Keratinocyte (primary cell): ENCODE measurements at regions not wholly inside any gene's neighbourhood (a gene's known extent, or its start where the extent isn't known, plus 50 kb on each side); places are given as distances from the start of the nearest gene placed in this dataset.

ENCODE experiments used
- CTCF ChIP-seq, 3 experiments: IDR thresholded peaks in 1 of 3; conservative IDR thresholded peaks in 1 of 3; optimal IDR thresholded peaks in 1 of 3; 2 replicates in 2 of 3; 3 replicates in 1 of 3; pipeline versions ENCODE3 to v1.5.1; 2011; ENCODE audit warnings: low read length in 3 of 3, mild to moderate bottlenecking in 3 of 3, moderate library complexity in 2 of 3, control low read depth in 1 of 3, inconsistent platforms in 1 of 3; ENCODE audit not compliant: insufficient read depth in 2 of 3; ENCODE audit errors: extremely low read depth in 1 of 3
- EZH2 ChIP-seq: IDR thresholded peaks from one replicate; pipeline ENCODE4 v1.6.1; 2012; ENCODE audit warnings: inconsistent platforms, mild to moderate bottlenecking, low read length, moderate library complexity

- no peak for TF ChIP-seq EZH2
- TF ChIP-seq CTCF (optimal IDR thresholded peaks at IDR 0.05 in 1 of 3, IDR thresholded peaks at IDR 0.05 in 1 of 3, conservative IDR thresholded peaks at IDR 0.05 in 1 of 3; ENCODE audit: extremely low read depth in 1 of 3, insufficient read depth in 2 of 3, low read length in 3 of 3), result no peak
Measured at GRCh38 chr12:111076611-111077451, 156.5 kb upstream of the MYL2 start.
